B cell (primary cell): ENCODE measurements at regions not wholly inside any gene's neighbourhood (a gene's known extent, or its start where the extent isn't known, plus 50 kb on each side); places are given as distances from the start of the nearest gene placed in this dataset.

Experiments used
- ATAC-seq: fragments of 200-7000 bp; cut with Tn5 transposase; one replicate; pipeline ENCODE4 v1.10.0; 2021; ENCODE audit warnings: low read depth, mild to moderate bottlenecking, moderate number of reproducible peaks, moderate library complexity
- CTCF ChIA-PET: fragments of 350-600 bp; sonication (Branson Sonifier 250); formaldehyde crosslinking; loops from one replicate; lab custom pipeline; 2021; ENCODE audit warnings: antibody characterized with exemption, inconsistent platforms; lab: Charles Lee
- POLR2A ChIA-PET: fragments of 350-600 bp; sonication (Branson Sonifier 250); formaldehyde crosslinking; loops from one replicate; lab custom pipeline; 2021; ENCODE audit warnings: antibody characterized with exemption; lab: Charles Lee
- DNase-seq: peaks from one replicate; pipeline ENCODE4 v3.0.0; 2013
- H2AFZ ChIP-seq: 2 replicates; pipeline ENCODE4 v1.6.1; 2012; ENCODE audit warnings: mild to moderate bottlenecking, low read depth, low read length; ENCODE audit not compliant: insufficient read depth, poor library complexity, severe bottlenecking
- H3K27ac ChIP-seq, 2 donors: 1 replicate in 1 of 2; 2 replicates in 1 of 2; pipeline ENCODE4 v1.5.1; 2012 to 2013; ENCODE audit warnings: low read length in 2 of 2, mild to moderate bottlenecking in 2 of 2, moderate library complexity in 1 of 2
- H3K27me3 ChIP-seq, 4 experiments: fragments of 200-600 bp in 1 of 4; sonication (generic) in 1 of 4; replicated peaks in 1 of 4; 1 replicate in 2 of 4; 2 replicates in 2 of 4; pipeline versions ENCODE4 v1.6.1 to v1.7.0; 2013 to 2016; ENCODE audit warnings: low read length in 3 of 4, mild to moderate bottlenecking in 2 of 4, mixed read lengths in 1 of 4, moderate library complexity in 1 of 4; ENCODE audit not compliant: insufficient read depth in 4 of 4, control insufficient read depth in 3 of 4; ENCODE audit errors: control extremely low read depth in 1 of 4
- H3K36me3 ChIP-seq, 2 experiments: replicated peaks in 1 of 2; 1 replicate in 1 of 2; 2 replicates in 1 of 2; pipeline versions ENCODE4 v1.6.1 to v1.7.1; 2013; ENCODE audit warnings: low read length in 1 of 2; ENCODE audit not compliant: insufficient read depth in 2 of 2, control insufficient read depth in 1 of 2; ENCODE audit errors: control extremely low read depth in 1 of 2, extremely low read depth in 1 of 2
- H3K4me1 ChIP-seq, 2 donors: fragments of 200-600 bp in 1 of 2; sonication (generic) in 1 of 2; 1 replicate in 1 of 2; 2 replicates in 1 of 2; pipeline versions ENCODE4 v1.5.1 to v1.6.1; 2013 to 2017; ENCODE audit warnings: low read length in 2 of 2; ENCODE audit not compliant: control insufficient read depth in 2 of 2, insufficient read depth in 2 of 2
- H3K4me2 ChIP-seq: replicated peaks from 2 replicates; pipeline ENCODE3; 2012; ENCODE audit warnings: mild to moderate bottlenecking, low read depth, low read length; ENCODE audit not compliant: poor library complexity, severe bottlenecking
- H3K4me3 ChIP-seq, 5 experiments: fragments of 200-600 bp in 1 of 5; sonication (generic) in 1 of 5; 1 replicate in 3 of 5; 2 replicates in 2 of 5; pipeline versions ENCODE4 v1.5.1 to v1.7.0; 2011 to 2016; ENCODE audit warnings: low read length in 4 of 5, mild to moderate bottlenecking in 4 of 5, low read depth in 2 of 5, control low read depth in 1 of 5, moderate library complexity in 1 of 5; ENCODE audit not compliant: insufficient read depth in 1 of 5; ENCODE audit errors: control extremely low read depth in 1 of 5, extremely low read depth in 1 of 5
- H3K79me2 ChIP-seq: fragments of 200-600 bp; sonication (generic); one replicate; pipeline ENCODE4 v1.6.0; 2016; ENCODE audit warnings: low read length; ENCODE audit not compliant: control insufficient read depth, insufficient read depth
- H3K9ac ChIP-seq: fragments of 200-600 bp; sonication (generic); 2 replicates; pipeline ENCODE4 v1.6.1; 2017; ENCODE audit warnings: mild to moderate bottlenecking, low read length, moderate library complexity
- H3K9me3 ChIP-seq, 3 donors: one replicate each; pipeline versions ENCODE4 v1.6.1 to v1.7.1; 2013; ENCODE audit warnings: low read length in 2 of 3; ENCODE audit not compliant: control insufficient read depth in 2 of 3, insufficient read depth in 1 of 3; ENCODE audit errors: control extremely low read depth in 1 of 3
- H4K20me1 ChIP-seq: 2 replicates; pipeline ENCODE4 v1.6.0; 2012; ENCODE audit warnings: mild to moderate bottlenecking, low read length; ENCODE audit not compliant: insufficient read depth, control insufficient read depth, poor library complexity, severe bottlenecking
- H3K27ac Mint-ChIP-seq: one replicate; pipeline ENCODE4 v1.8.0; 2021; ENCODE audit warnings: mixed read lengths
- H3K27me3 Mint-ChIP-seq: one replicate; pipeline ENCODE4 v1.8.0; 2021; ENCODE audit warnings: mixed read lengths
- H3K4me1 Mint-ChIP-seq: one replicate; pipeline ENCODE4 v1.8.0; 2021; ENCODE audit warnings: mixed read lengths
- H3K4me3 Mint-ChIP-seq: one replicate; pipeline ENCODE4 v1.8.0; 2021; ENCODE audit warnings: mixed read lengths
- H3K9me3 Mint-ChIP-seq: one replicate; pipeline ENCODE4 v1.8.0; 2022; ENCODE audit warnings: mixed read lengths; ENCODE audit not compliant: insufficient read depth
- EZH2 ChIP-seq: IDR thresholded peaks from 2 replicates; pipeline ENCODE4 v1.6.1; 2012; ENCODE audit warnings: borderline replicate concordance, low read depth, mild to moderate bottlenecking, moderate library complexity, low read length; ENCODE audit not compliant: insufficient read depth, poor library complexity, severe bottlenecking
- WGBS: methylation state at CpG from one replicate; pipeline ENCODE4 v1.1.5; 2013; ENCODE audit warnings: missing lambda C conversion rate; ENCODE audit not compliant: insufficient coverage; 5-methylcytosine and 5-hydroxymethylcytosine counted together
- intact Hi-C: fragments of 100-400 bp; cut with micrococcal nuclease; formaldehyde crosslinking; loops from one replicate; pipeline ENCODE4 v1.10.0; 2022
- TF ChIP-seq, protein P1 (sequence below): fragments of 200-600 bp; IDR thresholded peaks from one replicate; pipeline ENCODE4 v1.8.0; 2022; ENCODE audit warnings: antibody characterized with exemption, mild to moderate bottlenecking

DNA sequence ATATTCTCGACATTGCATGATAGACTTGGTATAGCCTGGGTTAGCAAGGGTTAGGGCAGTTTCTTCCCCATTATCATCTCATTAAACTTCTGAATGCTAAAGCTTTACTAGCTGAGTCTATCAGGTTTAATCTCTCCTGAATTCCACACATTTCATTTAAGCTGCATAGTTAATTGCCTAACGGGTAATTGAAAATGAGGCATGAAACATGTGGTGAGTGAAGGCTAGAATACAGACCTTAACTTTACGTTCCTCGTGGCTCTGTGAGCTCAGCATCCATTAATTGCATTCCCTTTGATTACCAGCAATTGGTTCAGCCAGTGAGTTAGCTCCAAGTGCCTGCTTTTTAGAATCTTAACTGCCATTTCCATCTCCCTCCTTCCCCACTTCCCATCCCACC lies 126.5 kb upstream of the MEX3C start:
- 63% methylated on average over 2 of the region's 4 CpGs for WGBS
- H3K4me3 ChIP-seq: no peak overlapping the region
- Mint-ChIP-seq H3K4me1 (no peaks in the 10 kb centered on the region), H3K9me3 (no peaks in the 10 kb centered on the region), H3K4me3 (no peak overlapping the region), H3K27ac (no peak overlapping the region), H3K27me3 (peaks cover 28% of the 10 kb centered on the region)
- ChIA-PET CTCF (interaction anchor here (1.4 kb wide), 1 partner anchor 11 kb away, joined by 3 read pairs; no protein-coding TSS in a partner anchor), POLR2A (interaction anchor here (0.6 kb wide), 1 partner anchor 157 kb away, joined by 4 read pairs; no protein-coding TSS in a partner anchor)
- H3K27me3 ChIP-seq: peaks cover 0 to 4% (median 0%) of the 10 kb centered on the region in 4 experiments
- H3K4me1 ChIP-seq: no peaks in the 10 kb centered on the region
- no peaks in the 10 kb centered on the region for H3K79me2 ChIP-seq
- no peak overlapping the region for H3K27ac ChIP-seq
- no peak for DNase-seq
- no peaks in the 10 kb centered on the region for H3K9me3 ChIP-seq
- H3K36me3 ChIP-seq: no peaks in the 10 kb centered on the region
- ATAC-seq: no peak
- H4K20me1 ChIP-seq: no peaks in the 10 kb centered on the region
- no peak overlapping the region for H3K4me2 ChIP-seq
- TF ChIP-seq EZH2: no peak
- TF ChIP-seq, protein P1, sequence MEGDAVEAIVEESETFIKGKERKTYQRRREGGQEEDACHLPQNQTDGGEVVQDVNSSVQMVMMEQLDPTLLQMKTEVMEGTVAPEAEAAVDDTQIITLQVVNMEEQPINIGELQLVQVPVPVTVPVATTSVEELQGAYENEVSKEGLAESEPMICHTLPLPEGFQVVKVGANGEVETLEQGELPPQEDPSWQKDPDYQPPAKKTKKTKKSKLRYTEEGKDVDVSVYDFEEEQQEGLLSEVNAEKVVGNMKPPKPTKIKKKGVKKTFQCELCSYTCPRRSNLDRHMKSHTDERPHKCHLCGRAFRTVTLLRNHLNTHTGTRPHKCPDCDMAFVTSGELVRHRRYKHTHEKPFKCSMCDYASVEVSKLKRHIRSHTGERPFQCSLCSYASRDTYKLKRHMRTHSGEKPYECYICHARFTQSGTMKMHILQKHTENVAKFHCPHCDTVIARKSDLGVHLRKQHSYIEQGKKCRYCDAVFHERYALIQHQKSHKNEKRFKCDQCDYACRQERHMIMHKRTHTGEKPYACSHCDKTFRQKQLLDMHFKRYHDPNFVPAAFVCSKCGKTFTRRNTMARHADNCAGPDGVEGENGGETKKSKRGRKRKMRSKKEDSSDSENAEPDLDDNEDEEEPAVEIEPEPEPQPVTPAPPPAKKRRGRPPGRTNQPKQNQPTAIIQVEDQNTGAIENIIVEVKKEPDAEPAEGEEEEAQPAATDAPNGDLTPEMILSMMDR: no peak
- intact Hi-C loops: no loop called here
- H3K9ac ChIP-seq: no peak overlapping the region
- H2AFZ ChIP-seq: no peak overlapping the region

GRCh38 chr18:51330148-51330547 lies 132.7 kb upstream of the MEX3C start:
- no peak overlapping the region for H3K4me3 Mint-ChIP-seq
- no peak for ATAC-seq
- no peak overlapping the region for H3K9ac ChIP-seq
- peaks cover 11% of the 10 kb centered on the region for H3K27me3 Mint-ChIP-seq
- no peaks in the 10 kb centered on the region for H3K9me3 Mint-ChIP-seq
- ChIA-PET CTCF (interaction anchor here (1.1 kb wide), 1 partner anchor 52 kb away, joined by 3 read pairs; no protein-coding TSS in a partner anchor), POLR2A (no interaction called here)
- H3K36me3 ChIP-seq: no peaks in the 10 kb centered on the region
- H3K4me1 ChIP-seq: no peaks in the 10 kb centered on the region
- no peaks in the 10 kb centered on the region for H3K79me2 ChIP-seq
- no peaks in the 10 kb centered on the region for H3K4me1 Mint-ChIP-seq
- no peaks in the 10 kb centered on the region for H3K9me3 ChIP-seq
- no peak overlapping the region for H3K27ac Mint-ChIP-seq
- no peak overlapping the region for H3K4me3 ChIP-seq
- H3K27me3 ChIP-seq: no peaks in the 10 kb centered on the region
- no peak overlapping the region for H3K27ac ChIP-seq
- H3K4me2 ChIP-seq: no peak overlapping the region
- no CpG with 5 or more reads among the region's 4 CpGs for WGBS
- no peak overlapping the region for H2AFZ ChIP-seq
- intact Hi-C loops: no loop called here
- no peaks in the 10 kb centered on the region for H4K20me1 ChIP-seq
- TF ChIP-seq, protein P1: no peak
- TF ChIP-seq EZH2: no peak
- DNase-seq: no peak
